ENCODE measurements at regions not wholly inside any gene's neighbourhood (a gene's known extent, or its start where the extent isn't known, plus 50 kb on each side); places are given as distances from the start of the nearest gene placed in this dataset.

- no peak for DNase-seq
- H3K9me3 ChIP-seq: no peaks in the 10 kb centered on the region
- H3K27ac ChIP-seq: no peak overlapping the region
- H3K36me3 ChIP-seq: no peaks in the 10 kb centered on the region
- intact Hi-C loops (cut with DNase I; ENCODE audit: low total_unique reads) (no loop called here), in situ Hi-C loops (cut with MboI; ENCODE audit: low sequenced_read_pairs in 4 of 4) (no loop called here)
- no peaks in the 10 kb centered on the region for H3K4me1 ChIP-seq
- no peaks in the 10 kb centered on the region for H3K27me3 ChIP-seq
- no peak overlapping the region for H3K4me3 ChIP-seq
- TF ChIP-seq, protein P1, sequence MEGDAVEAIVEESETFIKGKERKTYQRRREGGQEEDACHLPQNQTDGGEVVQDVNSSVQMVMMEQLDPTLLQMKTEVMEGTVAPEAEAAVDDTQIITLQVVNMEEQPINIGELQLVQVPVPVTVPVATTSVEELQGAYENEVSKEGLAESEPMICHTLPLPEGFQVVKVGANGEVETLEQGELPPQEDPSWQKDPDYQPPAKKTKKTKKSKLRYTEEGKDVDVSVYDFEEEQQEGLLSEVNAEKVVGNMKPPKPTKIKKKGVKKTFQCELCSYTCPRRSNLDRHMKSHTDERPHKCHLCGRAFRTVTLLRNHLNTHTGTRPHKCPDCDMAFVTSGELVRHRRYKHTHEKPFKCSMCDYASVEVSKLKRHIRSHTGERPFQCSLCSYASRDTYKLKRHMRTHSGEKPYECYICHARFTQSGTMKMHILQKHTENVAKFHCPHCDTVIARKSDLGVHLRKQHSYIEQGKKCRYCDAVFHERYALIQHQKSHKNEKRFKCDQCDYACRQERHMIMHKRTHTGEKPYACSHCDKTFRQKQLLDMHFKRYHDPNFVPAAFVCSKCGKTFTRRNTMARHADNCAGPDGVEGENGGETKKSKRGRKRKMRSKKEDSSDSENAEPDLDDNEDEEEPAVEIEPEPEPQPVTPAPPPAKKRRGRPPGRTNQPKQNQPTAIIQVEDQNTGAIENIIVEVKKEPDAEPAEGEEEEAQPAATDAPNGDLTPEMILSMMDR (IDR thresholded peaks at IDR 0.05 in 4 of 5, conservative IDR thresholded peaks at IDR 0.05 in 1 of 5): no peak
- TF ChIP-seq POLR2A (IDR thresholded peaks at IDR 0.05): no peak
- ATAC-seq: no peak
These were observed 61.5 kb upstream of the NEDD4L start for GRCh38 chr18:57982372-57983021.

GRCh38 chr18:57981308-57982028 lies 62.6 kb upstream of the NEDD4L start:
- ATAC-seq (no peak), DNase-seq (no peak)
- H3K36me3 ChIP-seq: no peaks in the 10 kb centered on the region
- TF ChIP-seq POLR2A (IDR thresholded peaks at IDR 0.05): no peak
- TF ChIP-seq, protein P1 (IDR thresholded peaks at IDR 0.05 in 4 of 5, conservative IDR thresholded peaks at IDR 0.05 in 1 of 5): no peak
- no peak overlapping the region for H3K27ac ChIP-seq
- H3K4me1 ChIP-seq: peaks cover 0 to 1% of the 10 kb centered on the region in 2 donors
- in situ Hi-C loops (cut with MboI; ENCODE audit: low sequenced_read_pairs in 4 of 4): no loop called here
- H3K27me3 ChIP-seq: no peaks in the 10 kb centered on the region
- intact Hi-C loops (cut with DNase I; ENCODE audit: low total_unique reads): no loop called here
- H3K9me3 ChIP-seq: no peaks in the 10 kb centered on the region
- H3K4me3 ChIP-seq: no peak overlapping the region

GRCh38 chr18:57980573-57981307 lies 63.3 kb upstream of the NEDD4L start:
- H3K27me3 ChIP-seq: no peaks in the 10 kb centered on the region
- H3K4me3 ChIP-seq: no peak overlapping the region
- no peak for ATAC-seq
- no peak overlapping the region for H3K27ac ChIP-seq
- no peaks in the 10 kb centered on the region for H3K9me3 ChIP-seq
- TF ChIP-seq POLR2A (IDR thresholded peaks at IDR 0.05): no peak
- TF ChIP-seq, protein P1 (IDR thresholded peaks at IDR 0.05 in 4 of 5, conservative IDR thresholded peaks at IDR 0.05 in 1 of 5): no peak
- no peaks in the 10 kb centered on the region for H3K36me3 ChIP-seq
- peaks cover 0 to 8% of the 10 kb centered on the region in 2 donors for H3K4me1 ChIP-seq
- DNase-seq: no peak
- in situ Hi-C loops (cut with MboI; ENCODE audit: low sequenced_read_pairs in 4 of 4): no loop called here
- intact Hi-C loops (cut with DNase I; ENCODE audit: low total_unique reads): no loop called here

- DNase-seq: no peak
- Histone ChIP-seq H3K4me3 (peak overlapping the region in 1 of 4 donors; percentile 32), H3K4me1 (peaks cover 0 to 11% of the 10 kb centered on the region in 2 donors), H3K27me3 (no peaks in the 10 kb centered on the region), H3K9me3 (no peaks in the 10 kb centered on the region), H3K27ac (no peak overlapping the region), H3K36me3 (no peaks in the 10 kb centered on the region)
- no peak for TF ChIP-seq POLR2A (IDR thresholded peaks at IDR 0.05)
- TF ChIP-seq, protein P1 (IDR thresholded peaks at IDR 0.05 in 4 of 5, conservative IDR thresholded peaks at IDR 0.05 in 1 of 5): no peak
- intact Hi-C loops (cut with DNase I; ENCODE audit: low total_unique reads) (no loop called here), in situ Hi-C loops (cut with MboI; ENCODE audit: low sequenced_read_pairs in 4 of 4) (no loop called here)
- ATAC-seq: no peak
These were observed 67.7 kb upstream of the NEDD4L start for GRCh38 chr18:57976230-57976773.

Measured in gastrocnemius medialis (tissue), 4 donors.